Lung microvascular endothelial cell (primary cell): ENCODE measurements at regions not wholly inside any gene's neighbourhood (a gene's known extent, or its start where the extent isn't known, plus 50 kb on each side); places are given as distances from the start of the nearest gene placed in this dataset.
"Not testable (repeated sequence)": the region's sequence is repeated elsewhere in the genome, so short reads cannot be mapped to it uniquely, and the experiment has no call there.

Source experiments
- DNase-seq, 2 donors: peaks; one replicate each; pipeline versions ENCODE4 v3.0.0 to v3.0.0-alpha.2; 2010; ENCODE audit warnings: low read depth in 2 of 2

DNA sequence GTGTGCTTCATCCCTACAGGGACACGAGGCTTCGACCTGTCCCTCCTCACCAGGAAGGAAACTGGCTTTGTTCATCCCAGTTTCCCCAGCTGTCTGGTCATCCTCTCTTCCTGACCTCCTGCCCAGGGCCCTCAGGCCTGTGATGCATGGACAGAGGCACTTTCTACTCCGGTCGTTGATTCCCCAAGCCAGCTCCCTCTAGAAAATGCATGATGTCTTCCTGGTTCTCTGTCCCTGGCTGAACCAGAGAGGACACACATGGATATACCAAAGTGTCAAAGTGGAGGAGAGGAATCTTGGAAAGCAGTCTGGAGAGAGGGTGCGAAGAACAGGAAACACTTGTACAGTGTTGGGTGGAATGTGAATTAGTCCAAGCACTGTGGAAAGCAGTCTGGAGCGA lies 501.4 kb downstream of the TMEM121 start:
- not testable (repeated sequence) for DNase-seq

GRCh38 chr14:106029959-106030358 lies 503.6 kb downstream of the TMEM121 start:
- no peak for DNase-seq

DNA sequence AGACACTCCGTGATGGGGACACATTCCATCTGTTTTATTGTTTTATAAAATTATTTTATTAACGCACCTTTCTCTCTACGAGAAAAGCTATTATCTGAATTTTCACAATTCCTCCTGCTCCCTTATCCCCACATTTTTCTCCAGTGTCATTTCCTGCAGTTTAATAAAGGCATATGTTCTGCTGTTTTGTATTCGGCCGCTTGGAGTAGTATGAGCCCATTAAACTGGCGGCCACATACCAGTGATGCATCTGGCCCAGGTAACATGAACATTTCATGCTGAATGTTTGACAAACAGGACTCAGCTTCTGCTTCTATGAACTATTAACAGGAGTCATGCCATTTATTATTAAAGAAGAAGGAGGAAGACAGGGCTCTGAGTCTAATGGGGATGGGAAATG lies 511.0 kb downstream of the TMEM121 start:
- DNase-seq, result no peak

GRCh38 chr14:106038263-106038662 lies 511.9 kb downstream of the TMEM121 start:
- no peak for DNase-seq

GRCh38 chr14:106039400-106039799 lies 513.0 kb downstream of the TMEM121 start:
- DNase-seq, result peak in 1 of 2 donors; percentile 23

- DNase-seq, result no peak
Observed at GRCh38 chr14:106044515-106044914, 518.1 kb downstream of the TMEM121 start.

DNA sequence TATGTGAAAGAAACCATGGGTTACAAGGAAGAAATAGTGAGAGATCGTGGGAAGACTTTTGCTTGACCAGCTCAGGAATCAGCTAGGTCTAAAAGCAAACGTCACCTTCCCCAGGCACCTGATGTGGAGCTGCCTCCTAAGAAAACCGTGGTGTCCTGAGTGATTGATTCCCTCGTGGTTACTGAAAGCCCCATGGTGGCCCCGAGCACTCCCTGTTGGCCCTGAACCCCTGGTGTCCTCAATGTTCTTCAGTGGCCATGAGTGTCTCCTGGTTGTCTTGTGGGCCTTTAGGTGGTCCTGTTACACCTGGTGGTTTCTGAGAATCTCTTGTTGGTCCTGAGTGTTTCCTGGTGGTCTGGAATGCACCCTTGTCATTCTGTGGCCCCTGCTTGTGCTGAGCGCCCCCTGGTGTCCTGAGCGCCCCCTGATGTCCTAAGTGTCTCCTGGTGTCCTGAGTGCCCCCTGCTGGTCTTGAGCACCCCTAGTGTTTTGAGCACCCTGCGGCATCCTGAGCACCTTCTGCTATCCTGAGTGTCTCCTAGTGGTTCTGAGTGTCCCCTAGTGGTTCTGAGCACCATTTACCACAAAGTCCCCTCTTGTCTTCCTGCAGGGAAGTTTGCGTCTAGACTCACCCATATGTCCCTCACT lies 518.7 kb downstream of the TMEM121 start:
- DNase-seq, result peak; percentile 59 to 68

DNA sequence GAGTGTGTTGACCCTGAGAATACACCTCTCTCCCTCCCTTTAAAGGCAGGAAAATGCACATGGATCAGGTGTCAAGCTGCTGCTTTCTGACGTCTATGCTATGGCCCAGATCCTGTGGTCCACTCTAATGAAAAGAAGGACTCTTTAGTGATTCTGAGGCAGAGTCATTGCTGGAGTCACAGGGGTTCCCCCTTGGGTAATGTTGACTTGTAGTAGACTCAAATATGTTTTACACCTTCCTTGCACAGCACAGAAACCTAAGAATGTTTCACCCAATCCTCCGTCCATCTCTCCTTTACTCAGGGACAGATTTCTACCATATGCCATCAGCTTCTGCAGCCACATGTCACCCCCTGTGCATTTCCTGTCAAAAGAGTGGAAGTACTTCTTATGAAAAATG lies 525.4 kb downstream of the TMEM121 start:
- DNase-seq, result no peak

DNA sequence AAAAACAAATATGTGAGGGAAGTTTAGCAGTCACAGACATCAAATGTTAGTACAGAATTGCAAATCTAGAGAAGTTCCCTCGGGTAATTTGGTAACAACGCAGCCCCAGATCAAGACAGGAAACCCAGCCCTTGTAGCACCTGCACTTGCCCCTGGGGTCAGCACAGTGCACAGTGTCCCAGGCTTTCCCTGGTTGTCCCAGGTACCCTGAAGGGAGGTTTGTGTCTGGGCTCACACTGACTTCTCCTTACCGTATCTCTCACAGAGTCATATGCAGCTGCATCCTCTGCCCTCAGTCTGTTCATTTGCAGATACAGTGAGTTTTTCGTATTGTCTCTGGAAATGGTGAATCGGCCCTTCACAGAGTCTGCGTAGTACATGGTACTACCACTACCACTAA lies 528.9 kb downstream of the TMEM121 start:
- no peak for DNase-seq

DNA sequence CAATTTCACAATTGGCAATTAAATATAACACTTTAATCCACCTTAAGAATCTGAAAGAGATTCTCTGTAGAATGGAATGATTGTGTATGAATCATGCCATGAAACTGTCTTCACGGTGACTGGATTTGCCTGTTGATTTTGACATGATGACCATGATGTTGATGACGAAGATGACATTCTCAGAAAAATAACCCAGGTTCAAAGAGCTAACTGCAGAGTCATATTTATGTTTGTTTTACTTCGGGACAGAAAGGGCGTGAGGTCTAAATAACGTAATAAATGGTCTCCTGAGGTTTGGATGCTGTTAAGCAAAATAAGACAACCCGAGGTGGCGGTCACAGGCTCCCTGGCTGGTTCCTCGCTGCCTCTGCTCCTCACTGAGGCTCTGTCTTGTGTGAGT lies 532.0 kb downstream of the TMEM121 start:
- no peak for DNase-seq

- no peak for DNase-seq
Observed at GRCh38 chr14:106060276-106060975, 534.0 kb downstream of the TMEM121 start.

DNA sequence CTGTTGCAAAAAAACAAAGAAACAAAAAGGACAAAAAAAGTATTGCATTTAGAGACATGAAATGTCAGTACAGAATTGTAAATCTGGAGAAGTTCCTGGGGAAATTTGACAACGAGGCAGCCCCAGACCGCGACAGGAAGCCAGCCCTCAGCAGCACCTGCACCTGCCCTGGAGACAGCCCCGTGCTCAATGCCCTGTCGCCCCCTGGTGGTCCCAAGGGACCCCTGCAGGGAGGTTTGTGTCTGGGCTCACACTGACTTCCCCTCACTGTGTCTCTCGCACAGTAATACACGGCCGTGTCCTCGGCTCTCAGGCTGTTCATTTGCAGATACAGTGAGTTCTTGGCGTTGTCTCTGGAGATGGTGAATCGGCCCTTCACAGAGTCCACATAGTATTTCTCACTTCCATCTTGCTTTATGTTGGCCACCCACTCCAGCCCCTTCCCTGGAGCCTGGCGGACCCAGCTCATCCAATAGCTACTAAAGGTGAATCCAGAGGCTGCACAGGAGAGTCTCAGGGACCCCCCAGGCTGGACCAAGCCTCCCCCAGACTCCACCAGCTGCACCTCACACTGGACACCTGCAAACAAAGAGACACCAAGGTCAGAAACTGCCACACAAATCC lies 535.6 kb downstream of the TMEM121 start:
- peak; percentile 9 to 10 for DNase-seq

- peak in 1 of 2 donors; percentile 0 for DNase-seq
Observed at GRCh38 chr14:106062502-106063272, 536.3 kb downstream of the TMEM121 start.

DNA sequence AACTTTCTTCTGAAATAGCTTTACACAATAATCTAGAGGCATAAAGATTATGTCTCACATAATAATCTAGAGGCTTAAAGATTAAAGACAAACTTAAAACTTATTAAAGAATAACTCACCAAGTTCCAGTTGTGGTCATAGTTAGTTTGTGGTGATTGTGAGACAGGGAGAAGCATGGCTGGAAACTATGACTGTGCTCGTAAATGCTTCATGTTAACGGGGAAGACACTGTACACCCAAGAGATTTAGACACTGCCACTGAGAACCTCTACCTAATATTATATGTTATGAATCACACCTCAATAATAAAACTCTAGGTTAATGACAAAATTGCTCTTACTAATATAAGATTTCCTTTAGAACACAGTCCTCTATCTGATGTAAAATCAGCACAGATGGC lies 541.6 kb downstream of the TMEM121 start:
- DNase-seq, result no peak

DNA sequence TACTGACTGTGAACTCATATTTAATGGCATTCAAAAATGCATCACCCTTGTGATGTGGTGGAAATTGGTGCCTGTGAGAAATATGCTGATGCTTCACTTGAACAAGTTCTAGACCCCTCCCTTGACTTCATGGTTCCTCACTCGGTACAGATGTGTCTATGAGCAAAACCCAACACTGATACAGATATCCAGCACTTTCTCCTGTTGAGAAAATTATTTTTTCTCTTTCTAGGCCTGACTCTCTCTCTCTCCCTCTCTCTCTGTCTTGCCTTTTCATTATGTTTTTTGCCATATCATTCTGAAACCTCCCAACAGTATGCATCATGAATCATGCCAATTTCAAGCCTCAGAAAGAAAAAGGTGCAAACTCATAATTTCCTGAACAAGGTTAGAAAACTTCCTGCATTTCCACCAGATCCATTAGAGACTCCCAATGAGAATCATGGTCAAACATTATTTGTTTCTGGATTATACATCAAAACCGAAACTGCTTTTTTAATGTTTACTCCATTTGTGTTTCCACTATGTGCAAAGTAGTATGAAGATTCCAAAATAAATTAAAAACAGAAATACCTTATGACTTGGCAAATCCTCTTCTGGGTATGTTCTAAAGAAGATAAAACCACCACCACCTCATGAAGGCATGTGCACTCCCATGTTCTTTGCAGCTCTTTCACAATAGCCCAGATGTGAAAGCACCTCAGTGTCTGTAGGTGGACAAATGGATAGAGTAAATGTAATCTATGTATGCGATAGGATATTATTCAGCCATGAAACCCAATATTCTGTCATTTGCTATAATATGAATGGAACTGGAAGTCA lies 543.6 kb downstream of the TMEM121 start:
- DNase-seq, result no peak

DNA sequence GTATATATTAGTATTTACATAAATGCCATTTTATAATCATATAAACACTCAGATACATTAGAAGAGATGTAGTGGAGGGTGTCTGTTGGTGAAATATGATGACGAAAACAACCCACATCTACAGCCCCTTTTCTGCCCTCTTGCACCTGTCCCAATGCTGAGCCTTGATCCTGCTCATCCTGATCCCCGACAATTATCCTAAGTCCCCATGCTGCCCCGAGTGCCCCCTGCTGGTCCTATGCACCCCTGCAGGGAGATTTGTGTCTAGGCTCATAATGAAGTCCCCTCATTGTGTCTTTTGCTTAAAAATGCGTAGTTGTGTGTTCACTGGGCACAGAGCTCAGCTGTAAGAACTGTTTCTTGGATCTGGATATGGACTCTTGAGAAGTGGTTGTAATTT lies 554.5 kb downstream of the TMEM121 start:
- DNase-seq, result peak in 1 of 2 donors; percentile 7

- DNase-seq, result not testable (repeated sequence)
Observed at GRCh38 chr14:106081721-106082120, 555.3 kb downstream of the TMEM121 start.

DNA sequence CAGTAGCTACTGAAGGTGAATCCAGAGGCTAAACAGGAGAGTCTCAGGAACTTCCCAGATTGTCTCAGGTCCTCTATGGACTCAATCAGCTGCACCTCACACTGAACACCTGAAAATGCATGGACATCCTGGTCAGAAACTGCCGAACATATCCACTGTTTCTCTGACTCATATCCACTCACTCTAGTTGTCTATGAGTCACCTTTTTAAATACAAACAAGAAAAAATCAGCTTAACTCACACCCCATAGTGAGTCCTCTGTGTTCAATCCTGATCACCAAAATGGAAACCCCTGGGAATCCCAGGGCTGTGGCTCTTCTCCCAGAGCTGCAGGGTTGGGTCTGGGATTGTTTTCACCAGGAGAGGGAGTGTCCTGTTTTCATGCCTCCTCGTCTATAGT lies 556.7 kb downstream of the TMEM121 start:
- no peak for DNase-seq

DNA sequence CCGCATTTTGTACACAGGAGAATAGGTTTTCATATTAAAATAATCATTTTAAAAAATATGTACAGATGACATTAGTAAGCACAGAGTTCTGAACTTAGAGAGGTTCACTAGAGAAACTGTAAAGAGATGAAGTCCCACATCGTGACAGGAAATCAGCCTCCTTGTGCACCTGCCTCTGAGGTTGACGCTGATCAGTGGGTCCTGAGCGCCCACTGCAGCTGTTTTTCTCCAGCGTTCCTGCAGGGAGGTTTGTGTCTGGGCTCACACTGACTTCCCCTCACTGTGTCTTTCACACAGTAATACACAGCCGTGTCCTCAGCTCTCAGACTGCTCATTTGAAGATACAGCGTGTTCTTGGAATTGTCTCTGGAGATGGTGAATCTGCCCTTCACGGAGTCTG lies 561.5 kb downstream of the TMEM121 start:
- no peak for DNase-seq

DNA sequence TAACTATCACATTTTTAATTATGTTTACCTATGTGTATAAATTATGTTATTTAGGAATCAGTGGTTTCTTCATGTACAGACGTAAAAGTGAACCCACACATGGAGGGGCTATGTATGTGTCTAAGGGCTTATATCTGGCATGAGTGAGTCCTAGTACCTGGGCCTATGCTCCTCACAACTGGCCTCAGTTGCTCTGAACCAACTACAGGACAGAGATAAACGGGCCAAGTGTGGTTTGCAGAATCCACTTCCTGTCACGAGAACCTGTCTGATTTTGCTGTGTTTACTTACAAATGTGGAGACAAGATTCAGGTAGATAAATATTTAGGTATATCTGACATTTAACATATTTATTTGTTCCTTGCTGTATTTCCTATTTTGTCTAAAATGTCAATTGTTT lies 562.5 kb downstream of the TMEM121 start:
- not testable (repeated sequence) for DNase-seq

DNA sequence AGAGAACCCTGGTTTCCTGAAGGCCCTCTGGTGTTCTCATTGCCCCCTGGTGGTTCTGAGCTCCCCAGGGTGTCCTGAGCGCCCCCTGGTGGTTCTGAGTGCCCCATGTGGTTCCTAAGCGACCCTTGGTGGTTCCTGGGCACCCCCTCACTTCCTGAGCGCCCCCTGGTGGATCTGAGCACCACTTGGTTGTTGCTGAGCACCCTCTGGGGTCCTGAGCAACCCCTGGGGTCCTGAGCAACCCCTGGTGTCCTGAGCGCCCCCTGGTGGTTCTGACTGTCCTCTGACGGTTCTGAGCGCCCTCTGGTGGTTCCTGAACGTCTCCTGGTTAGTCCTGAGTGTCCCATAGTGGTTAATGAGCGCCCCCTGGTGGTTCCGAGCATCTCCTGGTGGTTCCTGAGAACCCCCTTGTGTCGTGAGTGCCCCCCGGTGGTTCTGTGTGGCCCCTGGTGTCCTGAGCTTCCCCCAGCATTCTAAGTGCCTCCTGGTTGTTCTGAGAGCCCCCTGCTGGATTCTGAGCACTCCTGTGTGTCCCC lies 568.3 kb downstream of the TMEM121 start:
- DNase-seq, result peak in 1 of 2 donors; percentile 21
